H54 (cell line): ENCODE measurements at regions not wholly inside any gene's neighbourhood (a gene's known extent, or its start where the extent isn't known, plus 50 kb on each side); places are given as distances from the start of the nearest gene placed in this dataset.
"Not testable (repeated sequence)": the region's sequence is repeated elsewhere in the genome, so short reads cannot be mapped to it uniquely, and the experiment has no call there.

Experiments used
- DNase-seq: peaks from one replicate; pipeline ENCODE4 v3.0.0; 2011; ENCODE audit warnings: low spot score, mixed read lengths; ENCODE audit not compliant: insufficient read length
- FAIRE-seq: peaks from 3 replicates; lab custom pipeline; 2011; peaks lifted over from hg19 to GRCh38; lab: Jason Lieb, UNC
- POLR2A ChIP-seq: IDR thresholded peaks from 2 replicates; pipeline ENCODE4 v1.6.1; 2011; ENCODE audit warnings: low read depth, mild to moderate bottlenecking, low read length

DNA sequence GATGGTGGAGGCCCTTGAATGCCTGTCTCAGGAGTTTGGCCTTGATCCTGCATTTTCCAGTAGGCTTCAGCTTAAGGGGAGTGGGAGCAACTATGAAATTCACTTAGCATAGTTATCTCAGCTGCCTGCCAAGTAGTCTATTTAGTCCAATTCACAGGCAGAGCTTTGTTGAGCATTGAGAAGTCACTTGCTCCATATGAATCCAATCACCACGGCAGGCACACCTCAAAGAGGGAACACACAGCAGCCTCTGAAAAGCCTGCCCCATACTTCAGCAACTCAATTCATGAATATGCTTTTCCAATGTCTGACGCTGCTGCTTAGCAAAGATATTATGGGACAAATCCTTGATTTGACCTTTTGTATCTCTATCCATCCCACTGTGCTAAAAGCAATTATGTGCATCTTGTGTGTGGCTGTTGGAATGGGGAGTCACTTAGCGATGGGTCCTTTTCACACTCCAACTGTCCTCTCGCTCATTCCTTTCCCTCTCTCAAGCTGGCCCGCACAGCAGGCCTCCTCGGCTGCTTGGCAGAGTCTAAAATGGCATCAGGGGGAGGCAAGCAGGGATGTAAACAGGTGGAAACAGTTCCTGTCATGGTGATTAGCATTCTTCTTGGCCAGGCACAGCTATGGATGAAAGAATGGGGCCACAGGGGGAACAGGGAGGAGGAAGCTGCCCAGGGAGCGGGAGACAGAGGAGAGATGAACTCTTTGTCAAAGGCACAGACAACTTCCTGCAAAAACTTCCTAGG lies 56.0 kb upstream of the LRPPRC start:
- no peak for TF ChIP-seq POLR2A
- FAIRE-seq (no peak), DNase-seq (no peak)

DNA sequence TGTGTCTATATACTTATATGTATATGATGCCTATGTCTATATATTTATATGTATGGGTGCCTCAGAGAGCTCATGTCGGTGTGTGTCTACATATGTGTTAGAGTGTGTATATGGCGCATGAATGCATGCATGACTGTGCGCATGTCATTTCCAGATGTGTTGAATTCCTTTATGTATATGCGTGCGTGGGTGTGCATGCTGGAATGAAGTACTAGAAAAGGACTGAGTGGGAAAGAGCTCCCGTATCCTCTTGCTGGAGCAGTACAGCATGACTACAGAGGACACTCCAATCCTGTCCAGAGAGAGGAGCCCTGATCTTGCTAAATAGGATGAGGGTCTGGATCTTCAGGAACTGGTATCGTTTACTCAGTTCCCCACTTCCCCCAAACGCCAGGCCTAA lies 56.8 kb upstream of the LRPPRC start:
- FAIRE-seq, result no peak
- TF ChIP-seq POLR2A, result no peak
- DNase-seq, result no peak

DNA sequence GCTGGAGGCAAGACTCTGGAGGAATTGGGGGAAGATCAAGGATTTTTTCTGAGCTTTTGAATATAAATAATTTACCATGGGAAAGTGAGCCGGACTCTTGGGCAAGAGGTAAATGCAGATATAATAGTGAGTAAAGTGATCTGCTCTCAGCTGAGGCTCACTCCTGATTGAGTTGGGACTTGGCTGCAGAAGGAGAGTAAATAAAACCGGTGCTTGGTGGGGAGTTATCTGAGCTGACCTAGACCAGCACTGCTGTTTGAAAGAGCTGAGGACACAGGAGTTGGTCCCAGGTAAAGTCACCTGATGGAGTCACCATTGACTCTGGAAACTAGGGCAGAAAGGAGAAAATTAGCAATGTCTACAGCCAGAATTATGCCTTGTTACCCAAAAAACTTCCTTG lies 57.3 kb upstream of the LRPPRC start:
- DNase-seq (no peak), FAIRE-seq (no peak)
- no peak for TF ChIP-seq POLR2A

- no peak for FAIRE-seq
- no peak for TF ChIP-seq POLR2A
- no peak for DNase-seq
These were observed 57.7 kb upstream of the LRPPRC start for GRCh38 chr2:44053456-44053855.

DNA sequence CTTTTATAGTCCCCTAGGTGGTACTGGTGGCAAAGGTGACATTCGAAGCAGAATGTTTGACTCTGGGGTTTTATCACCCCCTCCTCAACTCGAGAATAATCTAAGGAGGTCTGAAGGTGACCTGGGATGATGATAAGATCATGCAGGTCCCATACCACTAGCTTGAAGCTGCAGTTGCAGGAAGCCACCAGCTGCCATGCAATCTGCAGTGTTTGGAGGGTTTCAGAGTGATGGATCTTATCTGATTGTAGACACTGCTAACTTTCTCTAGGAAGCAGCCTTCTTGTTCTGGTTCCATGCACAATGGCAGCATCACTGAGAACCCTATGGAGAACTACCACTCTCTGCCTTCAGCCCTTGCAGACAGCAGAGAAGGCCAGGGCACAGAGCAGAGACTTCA lies 59.4 kb upstream of the LRPPRC start:
- FAIRE-seq (no peak), DNase-seq (no peak)
- no peak for TF ChIP-seq POLR2A

- FAIRE-seq, result no peak
These were observed 59.9 kb upstream of the LRPPRC start for GRCh38 chr2:44055664-44056063.

GRCh38 chr2:44056947-44057346 lies 61.2 kb upstream of the LRPPRC start:
- no peak for TF ChIP-seq POLR2A
- FAIRE-seq, result no peak
- no peak for DNase-seq

More at GRCh38 chr2:44055664-44056063, 59.9 kb upstream of the LRPPRC start:
- DNase-seq, result no peak
- TF ChIP-seq POLR2A, result no peak

- not testable (repeated sequence) for FAIRE-seq, DNase-seq
These were observed 64.5 kb upstream of the LRPPRC start for GRCh38 chr2:44060286-44060685.

DNA sequence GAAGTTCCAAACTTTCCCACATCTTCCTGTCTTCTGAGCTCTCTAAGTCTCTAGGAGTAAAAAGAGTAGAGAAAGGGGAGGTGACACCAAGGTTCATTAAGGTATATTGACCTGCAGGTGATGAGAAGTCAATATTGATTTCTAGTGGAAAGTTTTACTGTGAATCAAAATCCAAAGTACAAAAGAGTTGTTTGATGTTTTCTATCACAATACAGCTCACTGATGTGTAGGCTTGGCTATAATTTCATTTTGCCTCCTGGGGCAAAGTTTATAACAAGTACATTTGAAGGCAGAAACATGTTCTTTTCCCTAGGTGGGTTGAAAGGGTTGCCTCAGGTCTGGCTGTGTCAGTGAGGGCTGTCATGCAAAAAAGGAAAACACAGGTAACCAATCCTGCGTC lies 65.2 kb upstream of the LRPPRC start:
- no peak for FAIRE-seq
- no peak for TF ChIP-seq POLR2A
- no peak for DNase-seq

DNA sequence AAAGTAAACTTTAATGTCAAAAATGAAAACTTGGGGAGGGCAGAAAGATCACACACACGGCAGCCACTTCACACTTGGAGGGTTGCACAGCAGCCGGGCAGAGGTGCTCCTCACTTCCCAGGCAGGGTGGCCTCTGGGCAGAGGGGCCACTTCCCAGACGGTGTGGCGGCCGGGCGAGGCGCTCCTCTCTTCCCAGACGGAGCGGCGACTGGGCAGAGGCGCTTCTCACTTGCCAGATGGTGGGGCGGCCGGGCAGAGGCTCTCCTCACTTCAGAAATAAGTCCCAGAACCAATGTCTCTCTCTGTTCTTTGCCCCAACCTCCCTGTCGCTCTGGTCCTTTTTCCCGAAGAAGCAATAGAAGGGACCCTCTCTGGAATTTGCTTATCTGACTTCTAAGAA lies 65.7 kb upstream of the LRPPRC start:
- DNase-seq (no peak), FAIRE-seq (no peak)
- no peak for TF ChIP-seq POLR2A

DNA sequence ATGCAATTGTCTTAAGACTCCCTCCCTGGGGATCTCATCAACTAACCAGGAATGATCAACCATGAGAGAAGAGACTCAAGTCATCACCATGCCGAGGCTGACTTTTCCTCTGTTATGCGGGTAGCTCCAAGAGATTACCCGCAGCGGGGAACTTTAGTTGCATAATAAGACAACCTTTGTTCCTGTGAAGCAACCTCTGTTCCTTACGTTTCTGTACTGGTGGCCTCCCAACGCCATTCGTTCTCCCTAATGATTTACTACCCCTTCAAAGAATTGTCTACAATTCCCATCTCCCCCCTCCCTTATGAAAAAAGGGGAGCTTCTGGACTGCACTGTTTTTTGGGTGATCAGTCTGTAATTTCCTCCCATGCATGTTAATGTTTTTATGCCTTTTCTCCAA lies 66.1 kb upstream of the LRPPRC start:
- TF ChIP-seq POLR2A, result no peak
- no peak for DNase-seq
- FAIRE-seq, result no peak

- DNase-seq (no peak), FAIRE-seq (no peak)
- no peak for TF ChIP-seq POLR2A
These were observed 67.2 kb upstream of the LRPPRC start for GRCh38 chr2:44063033-44063432.

GRCh38 chr2:44064281-44064680 lies 68.5 kb upstream of the LRPPRC start:
- FAIRE-seq, DNase-seq: not testable (repeated sequence)

DNA sequence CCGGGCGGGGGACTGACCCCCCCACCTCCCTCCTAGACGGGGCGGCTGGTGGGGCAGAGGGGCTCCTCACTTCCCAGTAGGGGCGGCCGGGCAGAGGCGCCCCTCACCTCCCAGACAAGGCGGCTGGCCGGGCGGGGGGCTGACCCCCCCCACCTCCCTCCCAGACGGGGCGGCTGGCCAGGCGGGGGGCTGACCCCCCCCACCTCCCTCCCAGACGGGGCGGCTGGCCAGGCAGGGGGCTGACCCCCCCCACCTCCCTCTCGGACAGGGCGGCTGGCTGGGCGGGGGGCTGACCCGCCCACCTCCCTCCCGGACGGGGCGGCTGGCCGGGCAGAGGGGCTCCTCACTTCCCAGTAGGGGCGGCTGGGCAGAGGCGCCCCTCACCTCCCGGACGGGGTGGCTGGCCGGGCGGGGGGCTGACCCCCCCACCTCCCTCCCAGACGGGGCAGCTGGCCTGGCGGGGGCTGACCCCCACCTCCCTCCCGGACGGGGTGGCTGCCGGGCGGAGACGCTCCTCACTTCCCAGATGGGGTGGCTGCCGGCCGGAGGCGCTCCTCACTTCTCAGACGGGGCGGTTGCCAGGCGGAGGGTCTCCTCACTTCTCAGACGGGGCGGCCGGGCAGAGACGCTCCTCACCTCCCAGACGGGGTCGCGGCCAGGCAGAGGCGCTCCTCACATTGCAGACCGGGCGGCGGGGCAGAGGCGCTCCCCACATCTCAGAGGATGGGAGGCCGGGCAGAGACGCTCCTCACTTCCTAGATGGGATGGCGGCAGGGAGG lies 71.4 kb upstream of the LRPPRC start:
- FAIRE-seq, result not testable (repeated sequence)

DNA sequence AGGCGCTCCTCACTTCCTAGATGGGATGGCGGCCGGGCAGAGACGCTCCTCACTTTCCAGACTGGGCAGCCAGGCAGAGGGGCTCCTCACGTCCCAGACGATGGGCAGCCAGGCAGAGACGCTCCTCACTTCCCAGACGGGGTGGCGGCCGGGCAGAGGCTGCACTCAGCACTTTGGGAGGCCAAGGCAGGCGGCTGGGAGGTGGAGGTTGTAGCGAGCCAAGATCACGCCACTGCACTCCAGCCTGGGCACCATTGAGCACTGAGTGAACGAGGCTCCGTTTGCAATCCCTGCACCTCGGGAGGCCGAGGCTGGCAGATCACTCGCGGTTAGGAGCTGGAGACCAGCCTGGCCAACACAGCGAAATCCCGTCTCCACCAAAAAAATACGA lies 72.0 kb upstream of the LRPPRC start:
- not testable (repeated sequence) for DNase-seq, FAIRE-seq

More for the DNA sequence above, 71.4 kb upstream of the LRPPRC start:
- not testable (repeated sequence) for DNase-seq
